Endothelial cell of umbilical vein (primary cell): ENCODE measurements at regions not wholly inside any gene's neighbourhood (a gene's known extent, or its start where the extent isn't known, plus 50 kb on each side); places are given as distances from the start of the nearest gene placed in this dataset.

ENCODE experiments used
- BruUV-seq: library from RNA; stranded (reverse); fragments of 400-500 nt; replicated peaks from 2 replicates; lab custom pipeline; 2021; lab: Mats Ljungman, UMichigan
- CTCF ChIA-PET: fragments of 300-600, 350-600 bp; sonication (Branson Sonifier 250); formaldehyde crosslinking; loops from one replicate; lab custom pipeline; 2021; ENCODE audit warnings: antibody characterized with exemption, inconsistent platforms; lab: Charles Lee
- POLR2A ChIA-PET: fragments of 300-600, 350-600 bp; sonication (Branson Sonifier 250); formaldehyde crosslinking; loops from one replicate; lab custom pipeline; 2021; ENCODE audit warnings: antibody characterized with exemption, inconsistent platforms; lab: Charles Lee
- DNase-seq: peaks from one replicate; pipeline ENCODE4 v3.0.0-alpha.2; 2011; ENCODE audit warnings: low read depth, low spot score
- FAIRE-seq: peaks from 2 replicates; lab custom pipeline; 2011; peaks lifted over from hg19 to GRCh38; lab: Jason Lieb, UNC
- H2AFZ ChIP-seq: 2 replicates; pipeline ENCODE4 v1.6.0; 2012; ENCODE audit warnings: low read depth, low read length, control low read depth, inconsistent platforms
- H3K27ac ChIP-seq: 2 replicates; pipeline ENCODE4 v1.5.1; 2011; ENCODE audit warnings: low read depth, mild to moderate bottlenecking, control low read depth, low read length, moderate library complexity; ENCODE audit not compliant: insufficient read depth
- H3K27me3 ChIP-seq, 2 experiments: 2 replicates each; pipeline versions ENCODE4 v1.6.0 to v1.6.1; 2011; ENCODE audit warnings: low read length in 2 of 2, mixed read lengths in 1 of 2; ENCODE audit not compliant: control insufficient read depth in 2 of 2, insufficient read depth in 2 of 2
- H3K36me3 ChIP-seq, 2 experiments: 2 replicates in 1 of 2; 3 replicates in 1 of 2; pipeline ENCODE4 v1.5.1; 2011; ENCODE audit warnings: low read length in 2 of 2, mild to moderate bottlenecking in 1 of 2, moderate library complexity in 1 of 2; ENCODE audit not compliant: control insufficient read depth in 2 of 2, insufficient read depth in 2 of 2; ENCODE audit errors: extremely low read depth in 1 of 2
- H3K4me1 ChIP-seq: 3 replicates; pipeline ENCODE4 v1.5.1; 2011; ENCODE audit warnings: mild to moderate bottlenecking, low read length; ENCODE audit not compliant: control insufficient read depth, insufficient read depth; ENCODE audit errors: extremely low read depth
- H3K4me2 ChIP-seq: 2 replicates; pipeline ENCODE4 v1.6.1; 2011; ENCODE audit warnings: low read length, control low read depth, mixed read lengths; ENCODE audit not compliant: insufficient read depth
- H3K4me3 ChIP-seq, 3 experiments: fragments of 200-600 bp in 1 of 3; sonication (generic), shearing (Covaris generic) in 1 of 3; replicated peaks in 1 of 3; 2 replicates each; pipeline ENCODE4 v1.5.1; 2011 to 2016; ENCODE audit warnings: control low read depth in 3 of 3, low read length in 3 of 3, mild to moderate bottlenecking in 2 of 3, inconsistent platforms in 1 of 3, low read depth in 1 of 3, moderate library complexity in 1 of 3; ENCODE audit not compliant: insufficient read depth in 1 of 3
- H3K79me2 ChIP-seq: 2 replicates; pipeline ENCODE4 v1.6.0; 2012; ENCODE audit warnings: low read length, inconsistent platforms; ENCODE audit not compliant: control insufficient read depth, insufficient read depth
- H3K9ac ChIP-seq: replicated peaks from 2 replicates; pipeline ENCODE3; 2011; ENCODE audit warnings: low read length, control low read depth; ENCODE audit not compliant: insufficient read depth; ENCODE audit errors: extremely low read depth
- H3K9me1 ChIP-seq: replicated peaks from 3 replicates; pipeline ENCODE4 v1.6.0; 2011; ENCODE audit warnings: mild to moderate bottlenecking, low read length; ENCODE audit not compliant: control insufficient read depth, insufficient read depth; ENCODE audit errors: extremely low read depth
- H3K9me3 ChIP-seq: replicated peaks from 2 replicates; pipeline ENCODE4 v1.5.1; 2012; ENCODE audit warnings: low read length, inconsistent platforms; ENCODE audit not compliant: control insufficient read depth, insufficient read depth
- H4K20me1 ChIP-seq: replicated peaks from 2 replicates; pipeline ENCODE3; 2011; ENCODE audit warnings: mild to moderate bottlenecking, low read length; ENCODE audit not compliant: control insufficient read depth, insufficient read depth; ENCODE audit errors: extremely low read depth
- CTCF ChIP-seq, 2 donors: IDR thresholded peaks; 1 replicate in 1 of 2; 2 replicates in 1 of 2; pipeline ENCODE4 v1.5.1; 2011; ENCODE audit warnings: low read length in 2 of 2, mild to moderate bottlenecking in 2 of 2, moderate library complexity in 2 of 2, control low read depth in 1 of 2, inconsistent platforms in 1 of 2, low read depth in 1 of 2; ENCODE audit not compliant: insufficient read depth in 1 of 2; ENCODE audit errors: extremely low read depth in 1 of 2
- EZH2 ChIP-seq: IDR thresholded peaks from 2 replicates; pipeline ENCODE4 v1.6.1; 2012; ENCODE audit warnings: borderline replicate concordance, low read depth, mild to moderate bottlenecking, moderate library complexity, low read length, inconsistent platforms; ENCODE audit not compliant: severe bottlenecking
- FOS ChIP-seq: IDR thresholded peaks from 2 replicates; pipeline ENCODE4 v1.6.1; 2011; ENCODE audit warnings: mild to moderate bottlenecking, low read length, moderate library complexity, borderline replicate concordance; ENCODE audit not compliant: insufficient read depth
- GATA2 ChIP-seq: IDR thresholded peaks from 2 replicates; pipeline ENCODE4 v1.7.0; 2011; ENCODE audit warnings: low read depth, mild to moderate bottlenecking, moderate library complexity, mixed read lengths, low read length; ENCODE audit not compliant: insufficient read length, insufficient read depth
- JUN ChIP-seq: IDR thresholded peaks from 2 replicates; pipeline ENCODE4 v1.6.1; 2011; ENCODE audit warnings: borderline replicate concordance, low read depth; ENCODE audit not compliant: insufficient read length, insufficient read depth
- MAX ChIP-seq: IDR thresholded peaks from 2 replicates; pipeline ENCODE4 v1.6.1; 2011; ENCODE audit not compliant: insufficient read depth, insufficient read length
- MYC ChIP-seq: IDR thresholded peaks from one replicate; pipeline ENCODE4 v1.6.1; 2011; ENCODE audit warnings: mild to moderate bottlenecking, low read depth, low read length
- POLR2A ChIP-seq: IDR thresholded peaks from 2 replicates; pipeline ENCODE4 v1.6.1; 2012; ENCODE audit warnings: low read depth, mild to moderate bottlenecking, control low read depth, low read length
- POLR2AphosphoS5 ChIP-seq: IDR thresholded peaks from 2 replicates; pipeline ENCODE4 v1.6.1; 2012; ENCODE audit warnings: low read depth, mild to moderate bottlenecking, control low read depth, low read length, moderate library complexity; ENCODE audit not compliant: insufficient read depth
- dilution Hi-C: fragments of 300-500 bp; cut with MboI; formaldehyde crosslinking; loops from one replicate; pipeline ENCODE4 v1.15.0; 2019; ENCODE audit warnings: low sequenced_read_pairs; ENCODE audit not compliant: extremely low pct_ligation_motif_present
- intact Hi-C: fragments of 100-400 bp; cut with micrococcal nuclease; formaldehyde crosslinking; loops from one replicate; pipeline ENCODE4 v1.10.0; 2022

GRCh38 chr17:77403854-77404253, 263.1 kb downstream of the SEC14L1 start:
- FAIRE-seq (peak; percentile 40), DNase-seq (no peak)
- H3K79me2 ChIP-seq, result peaks cover 7% of the 10 kb centered on the region
- no TSS peak for BruUV-seq
- peaks cover 25% of the 10 kb centered on the region for H3K4me1 ChIP-seq
- ChIA-PET CTCF (interaction anchor here (1.0 to 2.8 kb wide), 5 partner anchors 14 to 91 kb away, joined by 3 to 18 read pairs (median 4); no protein-coding TSS in a partner anchor), POLR2A (no interaction called here)
- H3K36me3 ChIP-seq, result peaks cover 0 to 4% of the 10 kb centered on the region in 2 experiments
- no peaks in the 10 kb centered on the region for H3K27me3 ChIP-seq
- H3K9ac ChIP-seq, result no peak overlapping the region
- intact Hi-C loops, result loop anchor here (2.0 kb wide), 1 partner anchor 21 kb away; no protein-coding TSS in a partner anchor
- no peaks in the 10 kb centered on the region for H3K9me3 ChIP-seq
- no peak overlapping the region for H3K4me2 ChIP-seq
- H3K27ac ChIP-seq, result peak overlapping the region; percentile 63
- TF ChIP-seq POLR2AphosphoS5, result no peak
- TF ChIP-seq JUN, result no peak
- no peak for TF ChIP-seq FOS
- no peak for TF ChIP-seq POLR2A
- TF ChIP-seq MAX, result no peak
- TF ChIP-seq EZH2, result no peak
- TF ChIP-seq MYC, result no peak
- no peak for TF ChIP-seq CTCF (IDR thresholded peaks at IDR 0.05; ENCODE audit: extremely low read depth in 1 of 2, insufficient read depth in 1 of 2, low read depth in 1 of 2, low read length in 2 of 2)
- TF ChIP-seq GATA2, result no peak
- dilution Hi-C loops, result no loop called here
- no peak overlapping the region for H2AFZ ChIP-seq
- H3K9me1 ChIP-seq, result no peaks in the 10 kb centered on the region
- H4K20me1 ChIP-seq, result no peaks in the 10 kb centered on the region
- no peak overlapping the region for H3K4me3 ChIP-seq
